ENCODE measurements at regions not wholly inside any gene's neighbourhood (a gene's known extent, or its start where the extent isn't known, plus 50 kb on each side); places are given as distances from the start of the nearest gene placed in this dataset.

GRCh38 chr2:6755456-6755855 lies 110.3 kb downstream of the CMPK2 start:
- DNase-seq (ENCODE audit: low read depth), result no peak
- in situ Hi-C loops (cut with HindIII; ENCODE audit: low pct_unique_long_range_greater_than_20kb, low sequenced_read_pairs), result no loop called here

- DNase-seq (ENCODE audit: low read depth), result no peak
- in situ Hi-C loops (cut with HindIII; ENCODE audit: low pct_unique_long_range_greater_than_20kb, low sequenced_read_pairs), result no loop called here
Measured at GRCh38 chr2:6757215-6757614, 108.5 kb downstream of the CMPK2 start.

- no peak for DNase-seq (ENCODE audit: low read depth)
- in situ Hi-C loops (cut with HindIII; ENCODE audit: low pct_unique_long_range_greater_than_20kb, low sequenced_read_pairs), result no loop called here
Measured at GRCh38 chr2:6759689-6760088, 106.0 kb downstream of the CMPK2 start.

GRCh38 chr2:6760132-6760531 lies 105.6 kb downstream of the CMPK2 start:
- DNase-seq (ENCODE audit: low read depth), result no peak
- in situ Hi-C loops (cut with HindIII; ENCODE audit: low pct_unique_long_range_greater_than_20kb, low sequenced_read_pairs), result no loop called here

- in situ Hi-C loops (cut with HindIII; ENCODE audit: low pct_unique_long_range_greater_than_20kb, low sequenced_read_pairs), result no loop called here
- DNase-seq (ENCODE audit: low read depth), result no peak
Measured at GRCh38 chr2:6764968-6765723, 100.6 kb downstream of the CMPK2 start.

- in situ Hi-C loops (cut with HindIII; ENCODE audit: low pct_unique_long_range_greater_than_20kb, low sequenced_read_pairs), result no loop called here
- DNase-seq (ENCODE audit: low read depth), result no peak
Measured at GRCh38 chr2:6769346-6769745, 96.4 kb downstream of the CMPK2 start.

- DNase-seq (ENCODE audit: low read depth), result no peak
- in situ Hi-C loops (cut with HindIII; ENCODE audit: low pct_unique_long_range_greater_than_20kb, low sequenced_read_pairs), result no loop called here
Measured at GRCh38 chr2:6770006-6770405, 95.7 kb downstream of the CMPK2 start.

GRCh38 chr2:6771634-6772611 lies 93.8 kb downstream of the CMPK2 start:
- in situ Hi-C loops (cut with HindIII; ENCODE audit: low pct_unique_long_range_greater_than_20kb, low sequenced_read_pairs), result no loop called here

GRCh38 chr2:6773007-6773693 lies 92.6 kb downstream of the CMPK2 start:
- DNase-seq (ENCODE audit: low read depth), result peak; percentile 51
- in situ Hi-C loops (cut with HindIII; ENCODE audit: low pct_unique_long_range_greater_than_20kb, low sequenced_read_pairs), result no loop called here

More at GRCh38 chr2:6771634-6772611, 93.8 kb downstream of the CMPK2 start:
- no peak for DNase-seq (ENCODE audit: low read depth)

GRCh38 chr2:6773694-6774044 lies 92.0 kb downstream of the CMPK2 start:
- in situ Hi-C loops (cut with HindIII; ENCODE audit: low pct_unique_long_range_greater_than_20kb, low sequenced_read_pairs), result no loop called here

GRCh38 chr2:6776125-6776524 lies 89.6 kb downstream of the CMPK2 start:
- in situ Hi-C loops (cut with HindIII; ENCODE audit: low pct_unique_long_range_greater_than_20kb, low sequenced_read_pairs), result no loop called here
- no peak for DNase-seq (ENCODE audit: low read depth)

More at GRCh38 chr2:6773694-6774044, 92.0 kb downstream of the CMPK2 start:
- DNase-seq (ENCODE audit: low read depth), result no peak

- no peak for DNase-seq (ENCODE audit: low read depth)
- in situ Hi-C loops (cut with HindIII; ENCODE audit: low pct_unique_long_range_greater_than_20kb, low sequenced_read_pairs), result no loop called here
Measured at GRCh38 chr2:6777626-6778025, 88.1 kb downstream of the CMPK2 start.

- in situ Hi-C loops (cut with HindIII; ENCODE audit: low pct_unique_long_range_greater_than_20kb, low sequenced_read_pairs), result no loop called here
- no peak for DNase-seq (ENCODE audit: low read depth)
Measured at GRCh38 chr2:6780765-6781274, 84.9 kb downstream of the CMPK2 start.

GRCh38 chr2:6782517-6783237 lies 83.0 kb downstream of the CMPK2 start:
- in situ Hi-C loops (cut with HindIII; ENCODE audit: low pct_unique_long_range_greater_than_20kb, low sequenced_read_pairs), result no loop called here
- DNase-seq (ENCODE audit: low read depth), result no peak

GRCh38 chr2:6783238-6783614 lies 82.5 kb downstream of the CMPK2 start:
- no peak for DNase-seq (ENCODE audit: low read depth)
- in situ Hi-C loops (cut with HindIII; ENCODE audit: low pct_unique_long_range_greater_than_20kb, low sequenced_read_pairs), result no loop called here

GRCh38 chr2:6784291-6784690 lies 81.4 kb downstream of the CMPK2 start:
- in situ Hi-C loops (cut with HindIII; ENCODE audit: low pct_unique_long_range_greater_than_20kb, low sequenced_read_pairs), result no loop called here

GRCh38 chr2:6785493-6785892 lies 80.2 kb downstream of the CMPK2 start:
- in situ Hi-C loops (cut with HindIII; ENCODE audit: low pct_unique_long_range_greater_than_20kb, low sequenced_read_pairs), result no loop called here
- DNase-seq (ENCODE audit: low read depth), result no peak

More at GRCh38 chr2:6784291-6784690, 81.4 kb downstream of the CMPK2 start:
- DNase-seq (ENCODE audit: low read depth), result no peak

- in situ Hi-C loops (cut with HindIII; ENCODE audit: low pct_unique_long_range_greater_than_20kb, low sequenced_read_pairs), result no loop called here
- DNase-seq (ENCODE audit: low read depth), result peak; percentile 84
Measured at GRCh38 chr2:6787376-6787775, 78.3 kb downstream of the CMPK2 start.
